Activated naive CD4-positive, alpha-beta T cell treated with anti-CD3 and anti-CD28 coated beads for 36 hours (primary cell): ENCODE measurements at regions not wholly inside any gene's neighbourhood (a gene's known extent, or its start where the extent isn't known, plus 50 kb on each side); places are given as distances from the start of the nearest gene placed in this dataset.

Experiments used
- CTCF ChIA-PET: fragments of 350-600 bp; sonication (Branson Sonifier 250); formaldehyde crosslinking; loops from one replicate; lab custom pipeline; 2021; ENCODE audit warnings: antibody characterized with exemption; lab: Charles Lee
- DNase-seq: peaks from one replicate; pipeline ENCODE4 v3.0.0-alpha.2; 2020
- H3K27ac Mint-ChIP-seq: one replicate; pipeline ENCODE4 v1.8.0; 2021; ENCODE audit warnings: mild to moderate bottlenecking, mixed read lengths
- H3K27me3 Mint-ChIP-seq: one replicate; pipeline ENCODE4 v1.8.0; 2021; ENCODE audit warnings: low read depth, mixed read lengths
- H3K36me3 Mint-ChIP-seq: one replicate; pipeline ENCODE4 v1.8.0; 2021; ENCODE audit warnings: low read depth, mixed read lengths
- H3K4me1 Mint-ChIP-seq: one replicate; pipeline ENCODE4 v1.8.0; 2021; ENCODE audit warnings: low read depth, mixed read lengths
- H3K4me3 Mint-ChIP-seq: one replicate; pipeline ENCODE4 v1.8.0; 2021; ENCODE audit warnings: mild to moderate bottlenecking, moderate library complexity, mixed read lengths
- H3K9me3 Mint-ChIP-seq: one replicate; pipeline ENCODE4 v1.8.0; 2021; ENCODE audit warnings: mixed read lengths
- intact Hi-C: fragments of 100-400 bp; cut with micrococcal nuclease; formaldehyde crosslinking; loops from one replicate; pipeline ENCODE4 v1.15.1; 2023

DNA sequence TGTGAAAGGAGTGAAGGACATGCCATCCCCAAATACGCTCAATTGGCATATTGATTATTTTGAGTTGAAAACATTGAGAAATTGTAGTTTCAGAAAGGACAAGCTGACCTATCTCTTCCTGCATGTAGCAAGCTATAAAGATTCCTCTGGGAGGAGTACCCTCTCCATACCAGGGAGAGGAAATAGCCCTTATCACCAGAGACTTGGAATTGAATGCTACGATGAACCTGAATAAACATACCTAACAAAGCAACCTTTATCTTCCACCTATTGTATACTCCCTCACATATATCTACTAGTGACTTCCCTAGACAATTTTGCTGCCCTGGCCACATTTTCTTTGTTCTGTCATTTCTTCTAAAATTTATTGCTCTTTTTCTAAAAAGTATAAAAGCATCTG, 150.2 kb upstream of the EEPD1 start:
- DNase-seq, result no peak

DNA sequence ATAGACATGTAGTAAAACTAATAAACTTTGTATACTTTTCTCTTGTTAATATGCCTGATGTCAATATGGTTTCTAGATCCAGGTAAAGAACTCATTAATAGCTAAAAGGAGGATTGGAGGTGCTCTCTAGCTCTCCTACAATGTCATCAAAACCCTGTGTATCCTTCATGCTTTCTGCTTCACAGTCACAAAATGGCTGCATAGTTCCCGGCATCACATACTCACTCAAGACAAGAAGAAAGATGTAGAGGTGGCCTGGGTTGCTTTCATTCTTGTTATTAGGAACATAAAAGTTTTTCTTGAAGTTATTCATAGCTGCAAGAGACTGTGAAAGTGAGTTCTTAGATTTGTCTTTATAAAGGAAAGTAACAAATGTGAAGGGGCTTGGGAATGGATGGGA, 149.7 kb upstream of the EEPD1 start:
- intact Hi-C loops, result no loop called here
- H3K4me3 Mint-ChIP-seq, result no peak overlapping the region
- H3K27me3 Mint-ChIP-seq, result no peaks in the 10 kb centered on the region
- peaks cover 6% of the 10 kb centered on the region for H3K4me1 Mint-ChIP-seq
- H3K36me3 Mint-ChIP-seq, result no peaks in the 10 kb centered on the region
- CTCF ChIA-PET, result interaction anchor here (0.6 to 1.6 kb wide), 3 partner anchors 17 to 316 kb away, joined by 3 to 4 read pairs (median 4); no protein-coding TSS in a partner anchor
- DNase-seq, result no peak
- no peak overlapping the region for H3K27ac Mint-ChIP-seq
- peaks cover 1% of the 10 kb centered on the region for H3K9me3 Mint-ChIP-seq

More for the DNA sequence above, 150.2 kb upstream of the EEPD1 start:
- H3K27me3 Mint-ChIP-seq, result no peaks in the 10 kb centered on the region
- intact Hi-C loops, result no loop called here
- H3K4me1 Mint-ChIP-seq, result peaks cover 6% of the 10 kb centered on the region
- no peak overlapping the region for H3K27ac Mint-ChIP-seq
- H3K4me3 Mint-ChIP-seq, result no peak overlapping the region
- CTCF ChIA-PET, result interaction anchor here (1.6 kb wide), 1 partner anchor 317 kb away, joined by 3 read pairs; no protein-coding TSS in a partner anchor
- peaks cover 1% of the 10 kb centered on the region for H3K9me3 Mint-ChIP-seq
- no peaks in the 10 kb centered on the region for H3K36me3 Mint-ChIP-seq

DNA sequence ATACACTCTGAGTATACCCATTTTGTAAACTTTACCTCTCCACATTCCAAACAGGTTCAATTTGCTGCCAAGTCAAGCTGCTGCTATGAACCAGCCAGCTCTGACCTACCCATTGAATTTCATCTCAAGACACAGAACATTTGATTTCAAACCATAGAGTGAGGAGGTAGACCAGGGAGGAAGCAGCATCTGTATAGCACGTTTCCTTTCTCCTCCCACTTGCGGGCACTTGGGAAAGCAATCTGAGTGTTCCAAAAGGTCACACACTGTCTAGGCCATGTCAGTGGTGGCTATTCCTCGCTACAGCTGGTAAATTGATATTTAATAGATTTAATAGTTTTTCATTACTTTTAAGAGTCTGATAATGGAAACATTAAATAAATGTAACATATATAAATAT, 147.8 kb upstream of the EEPD1 start:
- intact Hi-C loops, result no loop called here
- no peak for DNase-seq
- Mint-ChIP-seq H3K4me1 (peaks cover 6% of the 10 kb centered on the region), H3K9me3 (peaks cover 1% of the 10 kb centered on the region), H3K4me3 (no peak overlapping the region), H3K27ac (no peak overlapping the region), H3K27me3 (no peaks in the 10 kb centered on the region), H3K36me3 (no peaks in the 10 kb centered on the region)
- CTCF ChIA-PET, result interaction anchor here (1.3 kb wide), 1 partner anchor 314 kb away, joined by 5 read pairs; no protein-coding TSS in a partner anchor

DNA sequence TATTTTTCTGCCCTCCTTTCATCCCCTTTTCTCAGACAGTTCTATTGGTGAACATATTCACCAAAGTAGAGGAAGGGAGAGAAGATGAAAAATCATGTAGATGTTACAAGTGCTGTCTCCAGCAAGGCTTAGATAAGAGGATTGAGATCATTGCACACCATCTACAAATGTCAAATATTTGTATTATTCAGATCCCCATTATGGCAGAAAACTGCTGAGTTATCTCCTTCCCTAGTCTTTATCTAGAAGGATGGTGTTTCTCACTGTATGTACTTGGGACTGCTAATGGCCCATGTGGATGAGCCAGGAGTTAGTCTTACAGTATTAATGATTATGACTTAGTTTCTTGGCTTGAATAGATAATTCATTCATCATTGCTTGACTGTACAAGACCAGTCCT, 147.2 kb upstream of the EEPD1 start:
- intact Hi-C loops, result no loop called here
- CTCF ChIA-PET, result interaction anchor here (1.3 kb wide), 1 partner anchor 313 kb away, joined by 5 read pairs; no protein-coding TSS in a partner anchor
- no peak overlapping the region for H3K27ac Mint-ChIP-seq
- H3K4me1 Mint-ChIP-seq, result peaks cover 6% of the 10 kb centered on the region
- H3K4me3 Mint-ChIP-seq, result no peak overlapping the region
- no peaks in the 10 kb centered on the region for H3K27me3 Mint-ChIP-seq
- no peak for DNase-seq
- H3K36me3 Mint-ChIP-seq, result no peaks in the 10 kb centered on the region
- H3K9me3 Mint-ChIP-seq, result peaks cover 1% of the 10 kb centered on the region

DNA sequence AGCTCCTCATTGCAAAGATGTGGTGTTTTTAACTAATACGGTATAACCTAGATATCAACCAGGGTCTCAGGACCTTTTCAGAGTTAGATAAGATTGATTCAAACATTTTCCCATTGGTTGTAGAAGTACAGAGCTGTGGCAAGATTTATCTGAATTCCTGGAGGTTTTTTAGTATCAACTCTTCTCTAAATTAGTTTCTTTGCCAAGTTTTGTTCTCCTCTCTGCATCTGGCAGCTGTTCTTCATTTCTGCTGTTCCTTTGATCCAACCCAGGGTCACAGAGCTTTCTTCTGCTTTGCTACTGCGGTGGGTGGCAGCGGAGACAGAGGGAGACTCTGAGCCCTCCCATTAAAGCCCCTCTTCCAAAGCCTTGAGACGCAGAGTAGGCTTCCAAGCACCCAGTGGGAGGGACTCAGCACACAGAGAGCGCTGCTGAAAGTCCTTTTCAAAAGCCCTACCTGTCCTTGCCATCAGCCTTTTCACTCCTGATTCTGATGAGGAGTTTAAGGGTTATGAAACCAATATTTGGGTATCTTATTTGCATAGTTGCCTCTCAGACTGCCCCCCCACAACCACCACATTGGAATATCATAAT, 146.3 kb upstream of the EEPD1 start:
- CTCF ChIA-PET, result no interaction called here
- Mint-ChIP-seq H3K36me3 (no peaks in the 10 kb centered on the region), H3K27me3 (no peaks in the 10 kb centered on the region), H3K9me3 (no peaks in the 10 kb centered on the region), H3K4me3 (no peak overlapping the region), H3K4me1 (peaks cover 6% of the 10 kb centered on the region), H3K27ac (no peak overlapping the region)
- DNase-seq, result no peak
- intact Hi-C loops, result no loop called here

DNA sequence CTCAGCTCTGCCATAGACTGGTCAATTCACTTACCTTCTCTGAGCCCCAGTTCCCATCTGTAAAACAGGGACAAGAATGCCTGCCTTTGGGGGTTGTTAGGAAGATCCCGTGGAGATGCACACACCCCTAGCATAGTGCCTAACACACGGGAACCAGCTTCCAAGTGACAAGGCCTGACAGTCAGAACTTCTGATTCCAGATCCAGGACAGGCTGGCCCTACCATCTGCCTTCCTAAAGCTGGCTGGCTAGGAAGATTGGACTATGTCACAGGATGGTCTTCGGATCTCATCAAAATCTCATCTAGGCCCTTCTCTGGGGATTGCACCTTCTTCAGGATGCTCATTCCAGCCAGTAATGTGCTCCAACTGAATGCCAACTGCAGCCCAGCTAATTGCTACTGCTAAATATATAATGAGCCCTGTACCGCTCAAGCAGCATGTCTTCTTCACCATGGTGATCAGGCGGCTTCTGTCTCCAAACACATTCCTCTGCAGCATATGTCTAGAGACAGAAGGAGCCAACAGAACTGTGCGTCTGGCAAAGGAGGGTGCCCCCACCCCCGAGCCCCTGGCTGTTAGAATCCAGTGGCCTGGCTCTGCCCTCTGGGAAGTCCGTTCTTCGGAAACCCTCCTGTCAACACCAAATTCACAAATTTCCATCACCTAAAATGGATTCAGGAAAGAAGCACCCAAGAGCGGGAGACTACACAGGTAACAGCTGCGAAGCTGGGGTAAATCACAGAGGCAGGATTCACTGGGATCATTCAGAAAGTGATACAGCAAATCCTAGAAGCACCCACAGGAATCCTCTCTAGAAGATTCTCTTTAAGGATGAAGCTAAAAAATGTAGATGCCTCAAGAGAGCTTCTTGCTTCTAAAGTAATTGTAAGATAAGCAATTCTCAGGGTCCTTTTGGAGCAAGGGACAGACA, 142.1 kb upstream of the EEPD1 start:
- intact Hi-C loops, result no loop called here
- DNase-seq, result no peak
- H3K27ac Mint-ChIP-seq, result no peak overlapping the region
- H3K27me3 Mint-ChIP-seq, result no peaks in the 10 kb centered on the region
- no peak overlapping the region for H3K4me3 Mint-ChIP-seq
- no peaks in the 10 kb centered on the region for H3K36me3 Mint-ChIP-seq
- CTCF ChIA-PET, result no interaction called here
- H3K4me1 Mint-ChIP-seq, result no peaks in the 10 kb centered on the region
- H3K9me3 Mint-ChIP-seq, result no peaks in the 10 kb centered on the region

DNA sequence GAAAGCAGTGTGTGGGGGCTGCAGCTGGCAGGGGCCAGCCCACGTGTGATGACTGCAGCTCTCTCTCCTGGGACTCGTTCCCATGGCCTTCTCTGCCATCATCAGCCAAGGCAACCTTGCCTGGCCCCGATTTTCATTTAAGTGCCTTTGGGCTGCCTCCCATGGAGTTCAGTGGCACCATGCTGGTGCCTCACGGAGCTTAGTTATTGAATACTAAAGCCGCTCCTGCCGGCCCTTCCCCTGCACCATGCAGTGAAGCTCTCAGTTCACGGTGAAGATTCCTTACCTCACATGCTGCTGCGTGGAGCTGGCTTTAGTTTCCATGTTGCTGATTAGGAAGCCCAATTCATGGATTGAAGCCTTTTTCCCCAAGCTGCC, 141.5 kb upstream of the EEPD1 start:
- no peak for DNase-seq
- Mint-ChIP-seq H3K27ac (no peak overlapping the region), H3K9me3 (no peaks in the 10 kb centered on the region), H3K36me3 (no peaks in the 10 kb centered on the region), H3K27me3 (no peaks in the 10 kb centered on the region), H3K4me3 (no peak overlapping the region), H3K4me1 (no peaks in the 10 kb centered on the region)
- CTCF ChIA-PET, result no interaction called here
- intact Hi-C loops, result no loop called here

DNA sequence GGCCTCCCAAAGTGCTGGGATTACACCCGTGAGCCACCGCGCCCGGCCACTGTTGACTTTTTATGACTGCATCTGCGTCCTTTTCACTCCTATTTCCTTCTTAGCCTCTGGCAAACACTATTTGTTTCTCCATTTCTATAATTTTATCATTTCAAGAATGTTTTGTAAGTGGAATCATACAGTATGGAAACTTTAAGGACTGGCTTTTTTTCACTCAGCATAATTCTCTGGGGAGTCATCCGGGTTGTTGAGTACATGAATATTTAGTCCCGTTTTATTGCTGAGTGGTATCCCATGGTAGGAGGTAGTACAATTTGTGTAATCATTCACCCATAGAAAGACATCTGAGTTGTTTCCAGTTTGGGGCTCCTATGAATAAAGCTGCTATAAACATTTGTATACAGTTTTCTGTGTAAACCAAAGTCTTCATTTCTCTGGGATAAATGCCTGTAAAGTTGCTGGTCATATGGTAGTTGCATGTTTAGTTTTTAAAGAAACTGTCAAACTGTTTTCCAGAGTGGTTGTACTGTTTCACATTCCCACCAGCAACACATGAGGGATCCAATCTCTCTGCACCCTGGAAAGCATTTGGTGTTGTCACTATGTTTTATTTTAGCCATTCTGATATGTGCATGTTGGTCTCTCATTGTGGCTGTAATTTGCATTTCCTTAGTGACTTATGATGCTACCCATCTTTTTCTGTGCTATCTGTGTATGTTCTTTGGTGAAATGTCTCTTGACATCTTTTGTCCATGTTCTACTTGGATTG, 139.6 kb upstream of the EEPD1 start:
- intact Hi-C loops, result no loop called here
- H3K27ac Mint-ChIP-seq, result no peak overlapping the region
- H3K4me1 Mint-ChIP-seq, result no peaks in the 10 kb centered on the region
- H3K9me3 Mint-ChIP-seq, result no peaks in the 10 kb centered on the region
- CTCF ChIA-PET, result no interaction called here
- no peak overlapping the region for H3K4me3 Mint-ChIP-seq
- no peak for DNase-seq
- H3K36me3 Mint-ChIP-seq, result no peaks in the 10 kb centered on the region
- H3K27me3 Mint-ChIP-seq, result no peaks in the 10 kb centered on the region

DNA sequence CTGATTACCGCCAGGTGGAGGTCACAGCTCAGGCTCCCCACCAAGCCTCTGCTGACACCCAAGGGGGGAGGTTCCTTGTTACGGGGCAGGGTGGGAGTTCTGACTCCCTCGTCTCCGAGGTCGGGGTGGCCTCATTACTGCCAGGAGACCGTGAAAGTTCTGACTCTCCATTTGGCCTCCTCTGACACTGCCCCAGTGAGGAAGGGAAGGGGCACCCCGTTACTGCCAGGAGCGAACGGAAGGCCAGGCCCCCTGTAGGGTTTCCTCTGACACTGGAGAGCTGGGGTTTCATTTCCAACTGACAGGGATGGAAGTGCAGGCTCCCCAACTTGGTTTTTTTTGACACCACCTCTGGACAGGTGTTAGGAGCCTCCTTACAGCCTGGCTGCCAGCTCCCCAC, 138.1 kb upstream of the EEPD1 start:
- H3K4me1 Mint-ChIP-seq, result no peaks in the 10 kb centered on the region
- no peaks in the 10 kb centered on the region for H3K36me3 Mint-ChIP-seq
- no peak overlapping the region for H3K4me3 Mint-ChIP-seq
- no peaks in the 10 kb centered on the region for H3K9me3 Mint-ChIP-seq
- H3K27ac Mint-ChIP-seq, result no peak overlapping the region
- CTCF ChIA-PET, result interaction anchor here (0.6 to 0.7 kb wide), 2 partner anchors 319 to 405 kb away, joined by 3 to 7 read pairs; no protein-coding TSS in a partner anchor
- no peaks in the 10 kb centered on the region for H3K27me3 Mint-ChIP-seq
- DNase-seq, result no peak
- intact Hi-C loops, result no loop called here

DNA sequence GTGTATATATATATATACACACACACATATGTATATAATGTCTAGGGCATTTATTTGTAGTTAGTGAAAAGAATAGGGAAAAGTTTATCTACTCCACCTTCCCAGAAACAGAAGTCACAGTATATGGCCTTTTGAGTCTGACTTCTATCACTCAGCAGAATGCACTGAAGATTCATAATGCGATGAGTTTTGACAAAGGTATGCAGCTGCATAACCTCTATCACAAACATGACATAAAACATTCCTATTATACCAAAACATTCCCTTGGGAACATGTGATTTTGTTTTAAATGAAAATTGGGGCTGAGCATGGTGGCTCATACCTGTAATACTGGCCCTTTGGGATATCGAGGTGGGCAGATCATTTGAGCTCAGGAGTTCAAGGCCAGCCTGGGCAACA, 137.3 kb upstream of the EEPD1 start:
- Mint-ChIP-seq H3K4me3 (no peak overlapping the region), H3K36me3 (no peaks in the 10 kb centered on the region), H3K4me1 (no peaks in the 10 kb centered on the region), H3K27ac (no peak overlapping the region), H3K9me3 (no peaks in the 10 kb centered on the region), H3K27me3 (no peaks in the 10 kb centered on the region)
- no peak for DNase-seq
- intact Hi-C loops, result no loop called here
- CTCF ChIA-PET, result no interaction called here

DNA sequence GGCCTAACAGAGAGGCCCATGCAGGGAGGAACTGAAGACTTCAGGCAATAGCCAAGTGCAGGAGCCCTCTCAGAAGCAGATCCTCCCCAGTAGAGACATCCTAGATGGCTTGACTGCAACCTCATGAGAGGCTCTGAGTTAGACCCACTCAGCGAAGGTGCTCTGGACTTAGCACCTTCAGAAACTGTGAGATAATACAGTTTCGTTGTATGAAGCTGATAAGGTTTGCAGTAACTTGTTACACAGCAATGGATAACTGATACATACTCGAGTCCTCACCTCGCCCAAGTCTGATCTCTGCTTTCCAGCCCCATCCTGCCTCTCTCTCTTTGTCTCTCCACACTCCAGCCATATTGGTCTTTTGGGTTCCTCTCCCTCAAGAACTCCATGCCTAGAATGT, 136.4 kb upstream of the EEPD1 start:
- H3K36me3 Mint-ChIP-seq, result no peaks in the 10 kb centered on the region
- intact Hi-C loops, result no loop called here
- no peak overlapping the region for H3K4me3 Mint-ChIP-seq
- DNase-seq, result no peak
- H3K27me3 Mint-ChIP-seq, result no peaks in the 10 kb centered on the region
- H3K27ac Mint-ChIP-seq, result no peak overlapping the region
- H3K4me1 Mint-ChIP-seq, result no peaks in the 10 kb centered on the region
- CTCF ChIA-PET, result no interaction called here
- no peaks in the 10 kb centered on the region for H3K9me3 Mint-ChIP-seq

DNA sequence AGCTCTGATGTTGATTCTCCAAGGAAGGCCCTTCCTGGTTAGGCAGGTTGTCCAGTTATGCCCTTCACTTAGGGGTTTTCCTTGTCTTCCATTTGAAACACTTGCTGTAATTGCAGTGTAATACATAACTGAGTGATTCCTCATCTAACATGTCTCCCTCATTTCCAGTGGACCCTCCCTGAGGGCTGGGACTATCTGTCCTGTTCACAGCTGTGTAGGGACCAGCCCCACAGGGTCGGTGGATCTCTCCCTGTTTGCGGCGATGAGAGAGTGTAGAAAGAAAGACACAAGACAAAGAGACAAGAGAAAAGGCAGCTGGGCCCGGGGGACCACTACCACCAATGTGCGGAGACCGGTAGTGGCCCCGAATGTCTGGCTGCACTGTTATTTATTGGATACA, 135.9 kb upstream of the EEPD1 start:
- H3K4me3 Mint-ChIP-seq, result no peak overlapping the region
- no peak for DNase-seq
- no peak overlapping the region for H3K27ac Mint-ChIP-seq
- no peaks in the 10 kb centered on the region for H3K9me3 Mint-ChIP-seq
- CTCF ChIA-PET, result no interaction called here
- intact Hi-C loops, result no loop called here
- H3K36me3 Mint-ChIP-seq, result no peaks in the 10 kb centered on the region
- H3K27me3 Mint-ChIP-seq, result no peaks in the 10 kb centered on the region
- H3K4me1 Mint-ChIP-seq, result no peaks in the 10 kb centered on the region
